Left lung (tissue), 4 donors: ENCODE measurements at regions not wholly inside any gene's neighbourhood (a gene's known extent, or its start where the extent isn't known, plus 50 kb on each side); places are given as distances from the start of the nearest gene placed in this dataset.

Source experiments
- ATAC-seq: fragments of 200-7000 bp; cut with Tn5 transposase; one replicate; pipeline ENCODE4 v1.9.1; 2020; ENCODE audit warnings: moderate library complexity
- DNase-seq, 4 donors: peaks; one replicate each; pipeline ENCODE4 v3.0.0-alpha.2; 2013 to 2020
- H3K27ac ChIP-seq, 2 donors: fragments of 200-600 bp; sonication (generic) in 1 of 2; one replicate each; pipeline versions ENCODE4 v1.5.0 to v1.8.0; 2020 to 2021
- H3K27me3 ChIP-seq, 2 donors: fragments of 200-600 bp; sonication (generic) in 1 of 2; one replicate each; pipeline versions ENCODE4 v1.5.0 to v1.8.0; 2020 to 2021
- H3K36me3 ChIP-seq, 2 donors: fragments of 200-600 bp; sonication (generic) in 1 of 2; one replicate each; pipeline versions ENCODE4 v1.5.0 to v1.8.0; 2020 to 2021
- H3K4me1 ChIP-seq, 2 donors: fragments of 200-600 bp; one replicate each; pipeline ENCODE4 v1.8.0; 2021
- H3K4me3 ChIP-seq, 2 donors: fragments of 200-600 bp; sonication (generic) in 1 of 2; one replicate each; pipeline versions ENCODE4 v1.5.0 to v1.8.0; 2020 to 2021; ENCODE audit warnings: mild to moderate bottlenecking in 1 of 2
- H3K9me3 ChIP-seq, 2 donors: fragments of 200-600 bp; sonication (generic) in 1 of 2; one replicate each; pipeline versions ENCODE4 v1.5.0 to v1.8.0; 2020 to 2021
- CTCF ChIP-seq, 2 donors: fragments of 200-600 bp; sonication (generic) in 1 of 2; IDR thresholded peaks; one replicate each; pipeline versions ENCODE4 v1.5.0 to v1.8.0; 2021; ENCODE audit warnings: antibody characterized with exemption in 2 of 2
- intact Hi-C, 2 donors: fragments of 100-400 bp; cut with DNase I; formaldehyde crosslinking; loops; one replicate each; pipeline versions ENCODE4 v1.11.2 to v1.14.2; 2022
- donor health status: DM: no; HTN: yes; CAD: no.
- donor health status: DM: no; HTN: no; CAD: no.

- no peak overlapping the region for H3K27ac ChIP-seq
- no peak for DNase-seq
- no peak for TF ChIP-seq CTCF (IDR thresholded peaks at IDR 0.05)
- H3K4me1 ChIP-seq: peaks cover 5 to 29% of the 10 kb centered on the region in 2 donors
- intact Hi-C loops: no loop called here
- ATAC-seq: no peak
- peaks cover 0 to 78% of the 10 kb centered on the region in 2 donors for H3K36me3 ChIP-seq
- H3K4me3 ChIP-seq: no peak overlapping the region
- H3K9me3 ChIP-seq: no peaks in the 10 kb centered on the region
- no peaks in the 10 kb centered on the region for H3K27me3 ChIP-seq
These were observed 112.2 kb downstream of the RFLNA start for GRCh38 chr12:124407074-124407473.

GRCh38 chr12:124406043-124406442 lies 111.2 kb downstream of the RFLNA start:
- Histone ChIP-seq H3K4me1 (peaks cover 5 to 29% of the 10 kb centered on the region in 2 donors), H3K4me3 (no peak overlapping the region), H3K27ac (no peak overlapping the region), H3K36me3 (peaks cover 0 to 78% of the 10 kb centered on the region in 2 donors), H3K27me3 (no peaks in the 10 kb centered on the region), H3K9me3 (no peaks in the 10 kb centered on the region)
- intact Hi-C loops: no loop called here
- DNase-seq: no peak
- TF ChIP-seq CTCF (IDR thresholded peaks at IDR 0.05): no peak
- no peak for ATAC-seq

- intact Hi-C loops: no loop called here
- peaks cover 5 to 29% of the 10 kb centered on the region in 2 donors for H3K4me1 ChIP-seq
- TF ChIP-seq CTCF (IDR thresholded peaks at IDR 0.05): no peak
- H3K4me3 ChIP-seq: no peak overlapping the region
- H3K9me3 ChIP-seq: no peaks in the 10 kb centered on the region
- no peak overlapping the region for H3K27ac ChIP-seq
- ATAC-seq: no peak
- H3K36me3 ChIP-seq: peaks cover 0 to 81% of the 10 kb centered on the region in 2 donors
- no peaks in the 10 kb centered on the region for H3K27me3 ChIP-seq
- DNase-seq: no peak
These were observed 110.7 kb downstream of the RFLNA start for GRCh38 chr12:124405592-124405991.

- no peak for DNase-seq
- intact Hi-C loops: no loop called here
- TF ChIP-seq CTCF (IDR thresholded peaks at IDR 0.05): no peak
- Histone ChIP-seq H3K27me3 (no peaks in the 10 kb centered on the region), H3K4me3 (no peak overlapping the region), H3K27ac (no peak overlapping the region), H3K36me3 (peaks cover 0 to 81% of the 10 kb centered on the region in 2 donors), H3K4me1 (peaks cover 5 to 29% of the 10 kb centered on the region in 2 donors), H3K9me3 (no peaks in the 10 kb centered on the region)
- no peak for ATAC-seq
These were observed 110.3 kb downstream of the RFLNA start for GRCh38 chr12:124405151-124405550.

- TF ChIP-seq CTCF (IDR thresholded peaks at IDR 0.05): no peak
- Histone ChIP-seq H3K36me3 (peaks cover 0 to 82% of the 10 kb centered on the region in 2 donors), H3K4me1 (peaks cover 5 to 34% of the 10 kb centered on the region in 2 donors), H3K27me3 (no peaks in the 10 kb centered on the region), H3K4me3 (no peak overlapping the region), H3K27ac (no peak overlapping the region), H3K9me3 (no peaks in the 10 kb centered on the region)
- ATAC-seq (no peak), DNase-seq (no peak)
- intact Hi-C loops: no loop called here
These were observed 109.4 kb downstream of the RFLNA start for GRCh38 chr12:124404162-124404784.
